Stimulated activated naive CD8-positive, alpha-beta T cell treated with anti-CD3 and anti-CD28 coated beads, Interleukin-15, Interleukin-2, amounts not matched to agents 100 U/mL and 50 U/mL, for 24 hours (primary cell): ENCODE measurements at regions not wholly inside any gene's neighbourhood (a gene's known extent, or its start where the extent isn't known, plus 50 kb on each side); places are given as distances from the start of the nearest gene placed in this dataset.
A peak's percentile ranks its signal among the peaks of the same experiment; 100 is the strongest.
"Not testable (repeated sequence)": the region's sequence is repeated elsewhere in the genome, so short reads cannot be mapped to it uniquely, and the experiment has no call there.

ENCODE experiments used
- ATAC-seq: fragments of 150-1000 bp; cut with Tn5 transposase; one replicate; pipeline ENCODE4 v1.10.0; 2021
- DNase-seq: peaks from one replicate; pipeline ENCODE4 v3.0.0; 2021

DNA sequence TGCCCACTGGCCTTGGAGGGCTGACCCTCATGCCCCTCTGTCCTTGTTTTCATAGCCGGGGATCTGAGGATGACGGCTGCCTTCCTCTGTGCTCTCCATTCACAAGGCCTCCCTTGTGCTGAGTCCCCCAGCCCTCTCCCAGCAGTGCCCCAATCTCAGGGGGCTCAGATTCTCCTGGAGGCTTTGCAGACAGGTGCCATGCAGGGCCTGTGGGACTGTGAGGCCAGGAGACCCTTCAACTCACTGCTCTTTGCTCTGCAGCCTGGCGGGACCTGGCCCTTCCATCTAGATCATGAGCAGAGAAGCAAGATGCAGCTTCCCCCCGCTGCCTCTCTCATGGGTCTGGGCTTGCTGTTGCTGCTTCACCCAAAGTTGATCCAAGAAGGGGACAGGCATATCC, 356.0 kb downstream of the BCL11B start:
- DNase-seq = no peak

DNA sequence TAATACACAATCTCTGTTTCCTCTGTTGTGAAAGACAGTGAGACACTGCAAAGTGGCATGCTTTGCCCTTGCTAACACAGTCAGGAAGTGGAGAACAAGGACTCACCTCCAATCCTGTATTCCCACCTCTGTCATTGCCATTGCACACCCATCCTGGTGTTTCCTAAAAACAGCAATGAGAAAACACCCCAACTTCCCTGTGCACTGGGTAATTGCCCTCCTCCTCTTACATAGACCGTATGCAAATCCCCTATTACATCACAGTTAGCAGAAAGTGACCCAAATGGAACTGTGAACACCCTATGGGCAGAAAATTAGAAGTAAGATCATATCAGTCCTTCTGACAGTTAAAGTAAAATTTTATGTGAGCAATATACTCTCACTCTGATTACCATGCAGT, 355.5 kb downstream of the BCL11B start:
- ATAC-seq = no peak

More for the DNA sequence above, 356.0 kb downstream of the BCL11B start:
- ATAC-seq = no peak

DNA sequence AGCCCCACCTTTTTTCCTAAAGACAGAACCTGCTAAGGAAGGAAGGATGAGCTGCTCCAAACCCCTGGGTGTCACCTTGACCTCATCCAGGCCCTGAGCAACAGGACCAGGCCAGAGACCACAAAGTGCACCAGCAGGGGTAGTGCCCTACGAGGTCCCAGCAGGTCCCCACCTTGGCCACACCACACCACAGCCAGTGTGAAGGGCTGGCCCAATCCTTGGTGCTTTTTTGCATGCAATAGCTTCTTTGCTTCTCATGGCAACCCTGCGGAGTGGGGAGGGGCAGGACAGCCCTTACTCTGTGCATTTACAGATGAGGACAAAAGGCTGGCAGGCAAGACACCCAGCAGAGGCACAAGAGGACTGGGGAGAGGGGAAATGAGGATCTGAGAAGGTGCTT, 352.6 kb downstream of the BCL11B start:
- DNase-seq = no peak
- no peak for ATAC-seq

More for the DNA sequence above, 355.5 kb downstream of the BCL11B start:
- no peak for DNase-seq

GRCh38 chr14:98921306-98921705, 350.7 kb downstream of the BCL11B start:
- ATAC-seq, DNase-seq: not testable (repeated sequence)

DNA sequence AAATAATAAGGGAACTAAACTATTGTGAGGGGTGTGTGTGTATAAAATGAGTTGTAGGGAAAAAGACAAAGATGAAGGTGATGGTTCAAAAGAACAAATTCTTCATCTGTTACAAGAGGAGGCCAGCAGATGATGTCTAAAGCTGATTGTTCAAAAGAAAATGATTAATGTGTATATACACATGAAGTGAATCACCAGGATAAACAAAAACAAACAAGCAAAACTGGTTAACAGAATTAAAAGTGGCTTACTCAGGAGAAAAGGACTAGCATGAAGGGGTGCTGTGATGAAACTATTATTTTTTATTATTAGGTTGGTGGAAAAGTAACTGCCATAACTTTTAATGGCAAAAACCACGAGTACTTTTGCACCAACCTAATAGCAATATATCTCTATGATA, 348.4 kb downstream of the BCL11B start:
- DNase-seq (no peak), ATAC-seq (no peak)

- DNase-seq (no peak), ATAC-seq (no peak)
Observed at GRCh38 chr14:98924046-98924445, 348.0 kb downstream of the BCL11B start.

- ATAC-seq (no peak), DNase-seq (no peak)
Observed at GRCh38 chr14:98925354-98926040, 346.5 kb downstream of the BCL11B start.

GRCh38 chr14:98926146-98926545, 345.9 kb downstream of the BCL11B start:
- DNase-seq (no peak), ATAC-seq (peak; percentile 23)

- ATAC-seq = no peak
- DNase-seq = no peak
Observed at GRCh38 chr14:98926801-98927200, 345.2 kb downstream of the BCL11B start.

GRCh38 chr14:98927986-98928385, 344.0 kb downstream of the BCL11B start:
- DNase-seq (no peak), ATAC-seq (no peak)

- DNase-seq (no peak), ATAC-seq (no peak)
Observed at GRCh38 chr14:98928418-98928817, 343.6 kb downstream of the BCL11B start.

- DNase-seq (no peak), ATAC-seq (no peak)
Observed at GRCh38 chr14:98931126-98931525, 340.9 kb downstream of the BCL11B start.

- peak; percentile 57 for DNase-seq
- ATAC-seq = peak; percentile 62
Observed at GRCh38 chr14:98931911-98932310, 340.1 kb downstream of the BCL11B start.

DNA sequence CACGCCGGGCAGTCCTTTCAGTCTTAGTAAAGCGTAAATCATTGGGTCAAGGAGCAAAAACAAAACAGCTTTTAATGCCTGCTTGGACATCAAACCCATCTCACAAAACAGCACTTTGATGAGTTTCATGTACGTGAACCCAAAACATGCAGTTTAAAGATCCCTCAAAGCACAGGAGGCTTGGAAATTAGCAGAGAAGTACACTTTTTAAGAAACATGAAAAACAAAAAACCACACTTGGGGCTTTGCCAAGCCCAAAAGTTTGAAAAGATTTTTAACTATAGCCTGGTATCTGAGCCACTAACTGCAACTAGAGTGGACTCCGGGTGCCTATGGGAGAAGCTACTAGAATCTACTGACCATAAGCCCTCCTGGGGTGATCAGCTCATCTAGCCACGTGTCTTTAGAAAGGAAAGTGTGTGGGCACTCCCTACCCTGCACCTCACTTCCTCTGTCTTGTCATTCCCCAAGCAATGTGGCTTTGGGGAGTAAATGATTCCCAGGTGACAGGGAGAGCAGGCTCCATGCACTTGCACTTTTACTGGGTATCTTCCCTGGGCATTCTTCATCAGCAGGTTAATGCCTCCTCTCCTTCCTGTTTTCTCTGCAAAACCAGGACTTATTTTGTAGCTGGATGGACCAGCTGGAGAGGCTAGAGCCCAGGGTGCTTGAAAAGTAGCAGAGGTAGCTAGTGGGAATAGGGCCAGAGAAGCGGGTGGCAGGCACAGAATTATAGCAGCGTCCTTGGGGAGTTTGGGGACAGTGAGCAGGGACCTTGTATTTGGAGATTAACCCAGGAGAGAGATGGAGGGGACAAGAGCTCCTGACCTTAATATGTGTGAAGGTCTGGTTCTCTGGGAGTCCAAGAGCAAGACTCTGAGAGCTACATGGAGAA, 339.3 kb downstream of the BCL11B start:
- no peak for DNase-seq

GRCh38 chr14:98934569-98934968, 337.4 kb downstream of the BCL11B start:
- DNase-seq = not testable (repeated sequence)
- peak; percentile 57 for ATAC-seq

More for the DNA sequence above, 339.3 kb downstream of the BCL11B start:
- no peak for ATAC-seq

DNA sequence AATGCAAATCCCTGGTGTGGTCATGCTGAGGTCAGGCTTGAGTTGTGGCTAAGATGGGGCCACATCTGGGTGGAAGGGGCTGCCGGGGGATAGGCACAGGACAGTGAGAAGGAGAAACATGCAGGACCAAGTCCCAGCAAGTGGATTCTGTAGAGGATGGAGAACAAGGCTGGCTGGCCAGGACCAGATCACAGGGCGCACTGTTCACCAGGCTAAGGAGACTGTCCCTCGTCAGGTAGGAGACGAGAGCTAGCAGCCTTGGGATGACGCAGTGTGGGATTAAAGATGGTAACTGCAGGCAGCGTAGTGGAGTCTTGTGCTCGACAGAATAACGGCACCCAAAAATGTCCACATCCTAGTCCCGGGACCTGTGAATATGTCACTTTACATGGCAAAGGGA, 336.1 kb downstream of the BCL11B start:
- no peak for DNase-seq

GRCh38 chr14:98937021-98937420, 335.0 kb downstream of the BCL11B start:
- ATAC-seq (no peak), DNase-seq (no peak)

More for the DNA sequence above, 336.1 kb downstream of the BCL11B start:
- ATAC-seq = no peak

- ATAC-seq (no peak), DNase-seq (no peak)
Observed at GRCh38 chr14:98937712-98938505, 334.1 kb downstream of the BCL11B start.

DNA sequence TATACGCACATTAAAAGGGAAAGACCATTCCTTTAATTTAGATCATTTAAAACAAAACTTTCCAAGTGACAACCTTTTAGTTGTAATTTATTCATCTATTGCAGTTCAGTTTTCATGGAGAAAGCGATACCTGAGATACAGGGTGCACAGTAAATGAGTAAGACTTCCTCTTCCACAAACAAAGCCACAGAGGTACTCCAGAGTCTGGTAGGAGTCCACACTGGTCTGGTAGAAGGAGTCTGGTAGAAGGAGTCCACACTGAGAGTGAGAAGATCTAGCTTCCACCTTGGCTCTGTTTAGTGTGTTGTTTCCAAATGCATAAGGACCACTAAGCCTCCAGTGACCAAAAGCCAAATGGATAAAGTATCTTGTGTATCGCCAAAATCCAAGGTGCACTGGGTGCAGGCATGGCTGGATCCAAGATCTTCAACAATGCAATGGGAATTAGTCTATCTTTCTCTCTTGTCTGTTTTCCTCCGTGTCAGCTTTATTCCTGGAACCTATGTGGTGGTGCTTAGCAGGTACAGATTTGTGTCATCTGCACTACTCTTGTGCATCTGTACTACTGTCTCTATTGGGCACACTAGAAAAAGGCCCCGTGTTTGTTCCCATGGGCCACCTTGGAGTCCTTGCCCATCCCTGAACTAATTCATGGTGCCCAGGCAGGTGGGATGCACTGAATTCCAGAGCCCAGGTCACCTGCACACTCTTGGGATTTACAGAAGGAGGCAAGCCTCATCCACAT, 331.1 kb downstream of the BCL11B start:
- DNase-seq = no peak
- ATAC-seq = no peak

DNA sequence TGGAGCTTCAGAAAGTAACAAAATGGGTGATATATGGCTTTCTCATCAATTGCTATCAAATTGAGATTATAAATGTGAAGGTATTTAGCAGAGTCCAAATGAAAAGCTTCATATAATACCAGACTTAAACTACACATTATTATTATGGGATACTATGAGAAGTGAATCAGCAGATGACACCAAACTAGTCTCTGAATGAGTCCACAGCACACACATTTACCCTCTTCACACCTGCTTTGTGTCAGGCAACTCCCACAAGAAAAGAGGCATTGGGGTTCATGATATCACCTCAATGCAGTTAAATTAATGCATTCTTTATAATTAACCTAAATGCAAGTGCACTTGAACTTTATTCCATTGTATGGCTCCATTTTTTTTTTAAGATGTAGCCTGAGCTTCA, 330.5 kb downstream of the BCL11B start:
- no peak for ATAC-seq
- no peak for DNase-seq

DNA sequence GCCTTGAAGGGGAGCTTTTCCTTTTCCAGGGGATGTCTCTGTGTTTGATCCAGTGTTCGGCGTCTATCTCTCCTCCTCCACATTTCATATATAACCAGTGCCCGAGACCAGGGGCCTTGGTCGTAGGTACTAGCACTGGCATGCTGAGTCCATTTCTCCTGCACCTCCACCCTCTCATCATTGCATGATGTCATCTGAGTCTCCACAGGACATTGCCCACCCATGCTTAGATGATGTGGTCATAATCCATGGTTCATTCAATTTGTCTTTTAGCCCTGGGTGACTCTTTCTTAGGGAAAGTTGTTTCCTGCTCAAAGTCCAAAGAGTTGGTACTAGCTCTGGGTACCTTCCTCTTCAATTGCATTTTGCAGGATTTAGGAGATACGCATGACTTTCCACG, 328.1 kb downstream of the BCL11B start:
- DNase-seq (no peak), ATAC-seq (no peak)

DNA sequence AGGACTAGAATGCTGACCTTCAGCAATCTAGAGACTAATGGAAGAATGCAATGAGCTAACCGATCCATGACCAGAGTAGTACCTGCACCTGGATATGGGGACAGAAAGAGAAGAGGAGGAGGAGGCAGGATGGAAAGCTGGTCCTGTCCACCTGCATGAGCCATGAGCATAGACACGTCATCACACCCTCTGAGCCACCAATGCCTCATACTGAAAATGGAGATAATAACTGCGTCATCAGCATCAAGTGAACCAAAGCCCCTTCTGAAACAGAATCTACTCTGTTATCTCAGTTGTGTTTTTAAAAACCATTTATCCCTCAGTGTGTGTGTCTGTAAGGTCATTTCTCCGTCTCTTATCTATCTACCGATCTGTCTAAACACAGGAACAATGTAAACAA, 327.0 kb downstream of the BCL11B start:
- no peak for DNase-seq
- ATAC-seq = no peak
